NCI-H2081 (cell line): ENCODE measurements at regions not wholly inside any gene's neighbourhood (a gene's known extent, or its start where the extent isn't known, plus 50 kb on each side); places are given as distances from the start of the nearest gene placed in this dataset.
"Not testable (repeated sequence)": the region's sequence is repeated elsewhere in the genome, so short reads cannot be mapped to it uniquely, and the experiment has no call there.

Source experiments
- DNase-seq, 2 experiments: peaks; one replicate each; lab custom pipeline; 2025; lab: John Stamatoyannopoulos, UW

DNA sequence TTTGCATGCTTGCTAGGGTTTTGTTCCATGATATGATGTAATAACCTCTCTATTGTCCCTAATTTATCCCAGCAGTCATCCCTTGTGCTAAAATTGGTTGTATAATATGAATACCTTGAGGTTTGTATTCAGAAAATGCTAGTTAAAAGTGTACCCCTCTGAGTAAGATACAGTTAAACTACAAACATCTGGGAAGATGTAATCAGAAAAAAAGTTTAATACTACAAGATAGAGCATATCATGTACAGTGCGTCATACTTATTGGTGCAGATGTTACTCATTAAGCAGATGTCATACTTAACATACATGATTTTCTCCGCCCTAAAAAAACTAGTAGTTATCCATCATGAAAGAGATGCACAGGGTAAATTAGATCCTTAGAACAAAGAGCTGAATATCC lies 336.1 kb upstream of the KCND2 start:
- no peak for DNase-seq

DNA sequence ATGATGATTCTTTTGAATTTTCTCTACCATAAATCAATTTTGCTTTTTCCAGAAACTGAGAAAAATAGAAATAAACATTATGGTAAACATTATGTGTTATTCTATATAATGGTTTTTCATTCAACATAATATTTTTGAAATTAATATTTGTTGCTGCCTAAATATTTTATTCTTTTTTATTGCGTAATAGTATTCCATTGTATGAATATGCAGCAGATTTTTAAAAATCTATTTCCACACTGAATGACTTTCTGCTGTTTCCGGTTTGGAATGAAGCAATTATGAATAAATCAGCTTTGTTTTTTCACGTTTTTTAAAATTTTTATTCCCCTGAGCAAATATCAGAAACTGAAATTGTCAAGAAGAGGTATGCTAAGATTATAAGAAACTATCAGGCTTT lies 335.2 kb upstream of the KCND2 start:
- DNase-seq, result no peak

DNA sequence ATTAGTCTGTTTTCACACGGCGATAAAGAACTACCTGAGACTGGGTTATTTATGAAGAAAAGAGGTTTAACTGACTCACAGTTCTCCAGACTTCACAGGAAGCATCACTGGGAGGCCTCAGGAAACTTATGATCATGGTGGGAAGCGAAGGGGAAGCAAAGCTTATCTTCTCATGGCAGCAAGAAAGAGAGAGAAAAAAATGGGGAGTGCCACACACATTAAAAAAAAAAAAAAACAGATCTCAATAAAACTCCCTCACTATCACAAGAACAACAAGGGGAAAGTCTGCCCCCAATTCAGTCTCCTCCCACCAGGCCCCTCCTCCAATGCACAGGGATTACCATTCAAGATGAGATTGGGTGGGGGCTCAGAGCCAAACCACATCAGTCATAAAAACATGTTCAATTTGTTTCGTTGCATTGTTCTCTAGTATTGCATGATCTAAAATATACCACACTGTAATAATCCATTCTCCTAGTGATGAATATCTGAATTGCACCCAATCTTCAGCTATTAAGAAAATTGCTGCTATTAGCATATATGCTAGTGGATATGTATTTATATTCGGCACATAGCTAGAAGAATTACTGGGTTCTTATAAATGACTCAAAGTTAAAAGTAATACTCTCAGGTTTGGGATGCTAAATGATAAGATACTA lies 328.9 kb upstream of the KCND2 start:
- DNase-seq, result no peak

DNA sequence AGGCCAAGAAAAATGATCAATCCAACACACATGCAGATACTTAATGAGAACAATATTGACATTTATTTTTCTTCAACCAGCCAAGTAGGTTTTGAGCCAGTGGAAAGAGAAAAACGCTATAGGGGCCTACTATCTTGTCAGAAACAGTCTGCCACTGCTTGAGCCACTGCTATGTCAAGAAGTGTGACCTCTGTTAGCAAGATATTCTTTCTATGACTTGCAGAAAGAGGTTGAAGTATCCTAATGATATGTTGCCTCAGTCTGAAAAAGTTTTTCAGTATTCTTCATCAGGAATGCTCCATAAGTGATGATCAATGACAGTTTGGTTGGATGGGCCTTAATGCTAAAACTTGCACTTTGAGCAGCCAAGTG lies 328.4 kb upstream of the KCND2 start:
- DNase-seq, result no peak

DNA sequence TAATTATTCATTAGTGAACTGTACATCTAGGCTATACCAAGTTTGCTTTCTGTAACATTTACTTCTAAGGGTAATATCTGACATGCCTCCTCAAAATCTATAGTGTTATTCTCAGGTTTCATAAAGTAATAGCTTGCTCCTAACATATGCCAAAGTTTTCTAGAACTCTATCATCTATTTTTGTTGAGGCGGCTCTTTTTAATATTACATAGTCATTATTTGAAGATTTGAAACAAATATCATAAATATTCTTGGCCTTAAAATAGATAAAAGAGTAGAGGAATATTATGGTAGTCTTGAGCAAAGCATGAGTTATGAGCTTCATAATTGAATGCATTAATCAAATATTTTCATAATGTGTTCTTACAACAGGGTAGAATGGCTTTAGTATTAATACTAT lies 327.2 kb upstream of the KCND2 start:
- no peak for DNase-seq

DNA sequence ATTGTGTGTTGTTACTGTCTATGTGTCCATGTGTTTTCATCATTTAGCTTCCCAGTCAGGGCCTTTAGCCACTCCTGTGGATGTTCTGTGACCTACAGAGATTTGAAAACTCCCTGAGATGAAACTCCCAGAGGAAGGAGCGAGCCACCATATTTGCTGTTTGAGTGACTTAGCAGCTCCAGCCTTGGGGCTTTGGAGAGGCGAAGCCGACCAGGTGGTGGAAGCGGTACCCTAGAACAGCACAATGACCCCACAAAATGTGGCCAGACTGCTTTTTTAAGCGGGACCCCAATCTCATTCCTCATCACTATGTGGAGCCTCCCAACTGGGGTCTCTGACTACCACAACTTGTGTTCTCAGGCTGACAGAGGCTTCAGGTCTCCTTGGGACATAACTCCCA lies 323.9 kb upstream of the KCND2 start:
- no peak for DNase-seq

DNA sequence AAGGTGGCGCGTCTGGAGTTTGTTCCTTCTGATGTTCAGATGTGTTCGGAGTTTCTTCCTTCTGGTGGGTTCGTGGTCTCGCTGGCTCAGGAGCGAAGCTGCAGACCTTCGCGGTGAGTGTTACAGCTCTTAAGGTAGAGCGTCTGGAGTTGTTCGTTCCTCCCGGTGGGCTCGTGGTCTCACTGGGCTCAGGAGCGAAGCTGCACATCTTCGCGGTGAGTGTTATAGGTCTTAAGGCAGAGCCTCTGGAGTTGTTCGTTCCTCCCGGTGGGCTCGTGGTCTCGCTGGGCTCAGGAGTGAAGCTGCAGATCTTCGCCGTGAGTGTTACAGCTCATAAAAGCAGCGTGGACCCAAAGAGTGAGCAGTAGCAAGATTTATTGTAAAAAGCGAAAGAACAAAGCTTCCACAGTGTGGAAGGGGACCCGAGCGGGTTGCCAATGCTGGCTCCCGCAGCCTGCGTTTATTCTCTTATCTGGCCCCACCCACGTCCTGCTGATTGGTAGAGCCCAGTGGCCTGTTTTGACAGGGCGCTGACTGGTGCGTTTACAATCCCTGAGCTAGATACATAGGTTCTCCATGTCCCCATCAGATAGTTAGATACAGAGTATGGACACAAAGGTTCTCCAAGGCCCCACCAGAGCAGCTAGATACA lies 322.5 kb upstream of the KCND2 start:
- DNase-seq, result not testable (repeated sequence)

DNA sequence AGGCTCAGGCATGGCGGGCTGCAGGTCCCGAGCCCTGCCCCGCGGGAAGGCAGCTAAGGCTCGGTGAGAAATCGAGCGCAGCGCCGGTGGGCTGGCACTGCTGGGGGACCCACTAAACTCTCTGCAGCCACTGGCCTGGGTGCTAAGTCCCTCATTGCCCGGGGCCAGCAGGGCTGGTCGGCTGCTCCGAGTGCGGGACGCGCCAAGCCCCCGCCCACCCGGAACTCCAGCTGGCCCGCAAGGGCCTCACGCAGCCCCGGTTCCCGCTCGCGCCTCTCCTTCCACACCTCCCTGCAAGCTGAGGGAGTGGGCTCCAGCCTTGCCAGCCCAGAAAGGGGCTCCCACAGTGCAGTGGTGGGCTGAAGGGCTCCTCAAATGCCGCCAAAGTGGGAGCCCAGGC lies 321.4 kb upstream of the KCND2 start:
- DNase-seq, result not testable (repeated sequence)

DNA sequence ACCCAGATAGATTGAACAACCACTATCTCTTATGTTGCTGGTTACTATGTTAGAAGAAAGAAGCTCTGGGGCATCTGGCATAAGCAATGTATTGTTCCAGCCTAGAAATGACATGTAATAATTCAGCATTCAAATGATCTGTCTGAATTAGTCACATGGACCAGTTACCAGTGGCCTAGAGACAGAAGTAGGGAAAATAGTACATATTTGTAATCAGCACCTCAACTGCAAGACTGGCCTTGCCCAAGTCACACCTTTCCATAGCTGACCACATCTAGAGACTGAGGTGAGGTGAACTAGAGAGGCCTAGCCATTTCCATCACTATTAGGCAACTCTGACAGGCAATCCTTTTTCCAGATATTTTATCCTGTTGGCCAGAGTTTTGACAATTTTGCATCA lies 315.6 kb upstream of the KCND2 start:
- no peak for DNase-seq

DNA sequence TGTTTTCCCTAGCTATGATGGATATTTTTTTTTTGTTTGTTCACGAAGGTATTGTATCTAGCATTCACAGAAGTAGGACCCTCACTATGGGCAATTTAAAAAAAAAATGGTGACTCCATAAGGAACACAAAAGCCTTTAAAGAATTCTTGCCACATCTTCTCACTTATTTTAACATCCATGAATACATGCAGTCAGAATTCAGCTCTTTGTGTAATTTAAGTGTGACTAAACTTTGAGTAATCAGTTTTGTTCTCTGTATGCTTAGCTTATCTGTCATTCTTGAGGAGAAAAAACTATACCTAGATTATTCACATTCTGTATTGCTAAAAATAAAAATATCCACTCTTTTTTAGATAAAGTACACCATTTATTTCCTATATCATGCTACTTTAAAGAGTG lies 313.2 kb upstream of the KCND2 start:
- no peak for DNase-seq

DNA sequence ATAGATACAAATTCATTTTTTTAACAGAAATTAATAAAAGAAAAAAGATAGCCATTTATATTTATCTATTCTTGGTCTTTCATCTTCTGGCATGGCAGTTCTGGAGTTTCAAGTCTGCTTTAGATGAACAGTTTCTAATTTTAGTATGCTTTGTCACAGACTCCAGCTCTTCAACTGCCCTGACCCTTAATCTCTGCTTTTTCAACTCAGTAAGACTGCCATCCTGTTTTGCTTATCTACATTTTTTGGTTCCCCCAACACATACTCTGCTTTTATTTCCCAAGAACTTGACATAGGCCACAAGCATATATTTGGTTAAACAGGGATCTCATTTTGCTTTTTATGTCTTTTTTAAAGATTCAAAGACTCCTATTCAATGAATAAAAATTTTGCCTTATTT lies 309.3 kb upstream of the KCND2 start:
- no peak for DNase-seq

DNA sequence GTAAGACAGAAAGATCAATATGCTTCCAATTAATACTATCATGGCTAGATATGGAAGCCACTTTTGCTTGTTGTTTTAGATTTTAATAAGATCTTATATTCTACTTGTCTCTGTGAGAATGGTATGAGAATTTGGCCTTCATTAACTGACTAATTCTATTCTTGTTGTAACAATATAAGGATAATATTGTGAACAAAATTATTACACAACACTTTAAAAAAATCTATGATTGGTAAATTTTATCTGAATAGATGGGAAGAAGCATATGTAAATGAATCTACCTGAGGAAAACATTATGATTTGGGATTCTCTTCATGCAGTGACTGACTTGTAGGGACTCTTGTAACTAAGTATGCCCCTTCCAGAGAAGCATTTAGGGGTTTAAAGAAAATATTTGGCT lies 308.9 kb upstream of the KCND2 start:
- DNase-seq, result no peak

DNA sequence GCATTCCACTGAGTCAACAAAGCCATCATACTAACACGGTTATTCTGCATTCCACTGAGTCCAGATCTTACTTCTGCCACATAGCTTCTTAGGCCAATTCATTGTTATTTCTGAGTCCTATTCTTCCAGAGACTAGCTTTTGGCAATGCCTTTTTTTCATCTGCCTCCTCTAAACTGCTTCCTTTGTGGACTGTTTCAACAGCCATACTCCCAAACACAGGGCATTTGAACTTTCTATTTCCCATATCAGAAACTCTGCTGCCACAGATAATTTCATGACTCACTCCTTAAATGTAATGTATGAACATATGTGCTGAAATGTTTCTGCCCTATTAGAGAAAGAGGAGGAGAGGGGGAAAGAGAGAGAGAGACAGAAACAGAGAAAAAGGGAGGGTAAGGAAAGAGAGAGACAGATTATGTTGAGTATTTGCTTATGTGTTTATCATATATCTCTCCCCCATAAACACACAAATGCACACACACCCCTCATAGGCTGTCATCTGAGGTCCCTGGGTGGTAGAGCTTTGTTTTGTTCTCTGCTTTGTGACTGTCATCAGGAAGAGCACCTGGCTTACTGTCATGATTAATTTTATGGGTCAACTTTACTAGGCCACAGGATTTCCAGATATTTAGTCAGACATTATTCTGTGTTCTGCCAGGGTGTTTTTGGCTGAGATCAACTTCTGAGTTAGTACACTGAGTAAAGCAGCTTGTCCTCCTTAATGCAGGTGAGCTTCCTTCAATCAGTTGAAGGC lies 308.0 kb upstream of the KCND2 start:
- no peak for DNase-seq

DNA sequence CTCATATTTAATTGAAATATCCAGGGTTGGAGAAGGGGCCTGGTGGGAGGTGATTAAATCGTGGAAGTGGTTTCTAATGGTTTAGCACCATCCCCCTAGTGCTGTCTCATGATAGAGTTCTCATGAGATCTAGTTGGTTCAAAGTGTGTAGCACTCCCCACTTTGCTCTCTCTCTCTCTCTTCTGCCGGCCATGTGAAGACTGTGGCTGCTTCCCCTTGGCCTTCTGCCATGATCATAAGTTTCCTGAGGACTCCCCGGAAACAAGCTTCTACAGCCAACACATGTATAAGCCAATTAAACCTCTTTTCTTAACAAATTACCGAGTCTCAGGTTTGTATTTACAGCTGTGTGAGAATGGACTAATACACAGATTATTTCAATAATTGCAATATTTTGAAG lies 305.8 kb upstream of the KCND2 start:
- DNase-seq, result no peak

DNA sequence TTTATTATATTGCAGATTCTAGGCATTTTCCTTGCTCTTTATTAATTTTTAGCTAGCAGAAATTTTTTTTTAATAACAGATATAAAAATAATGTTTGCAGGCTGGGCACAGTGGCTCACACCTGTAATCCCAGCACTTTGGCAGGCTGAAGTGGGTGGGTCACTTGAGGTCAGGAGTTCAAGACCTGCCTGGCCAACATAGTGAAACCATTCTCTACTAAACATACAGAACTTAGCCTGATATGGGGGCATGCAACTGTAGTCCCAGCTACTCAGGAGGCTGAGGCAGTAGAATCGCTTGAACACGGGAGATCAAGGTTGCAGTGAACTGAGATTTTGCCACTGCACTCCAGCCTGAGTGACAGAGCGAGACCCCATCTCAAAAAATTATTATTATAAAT lies 304.6 kb upstream of the KCND2 start:
- not testable (repeated sequence) for DNase-seq

DNA sequence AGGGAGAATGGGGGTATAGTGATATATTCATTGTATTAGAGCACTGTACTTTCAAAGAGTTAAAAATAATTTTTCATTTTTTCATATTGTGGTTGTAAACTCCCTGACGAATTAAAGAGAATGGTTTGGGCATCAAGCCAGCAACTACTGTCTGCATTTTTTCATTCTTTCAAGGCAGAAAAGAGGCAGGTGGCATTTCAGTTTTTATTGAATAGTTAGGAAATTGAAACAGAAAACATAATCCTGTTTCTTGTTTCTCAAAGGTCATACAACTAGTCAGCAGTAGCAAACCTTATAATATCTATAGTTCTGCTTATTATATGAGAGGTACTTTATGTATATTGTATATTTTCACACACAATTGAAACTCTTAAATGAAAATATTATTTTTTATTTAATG lies 303.9 kb upstream of the KCND2 start:
- DNase-seq, result no peak

DNA sequence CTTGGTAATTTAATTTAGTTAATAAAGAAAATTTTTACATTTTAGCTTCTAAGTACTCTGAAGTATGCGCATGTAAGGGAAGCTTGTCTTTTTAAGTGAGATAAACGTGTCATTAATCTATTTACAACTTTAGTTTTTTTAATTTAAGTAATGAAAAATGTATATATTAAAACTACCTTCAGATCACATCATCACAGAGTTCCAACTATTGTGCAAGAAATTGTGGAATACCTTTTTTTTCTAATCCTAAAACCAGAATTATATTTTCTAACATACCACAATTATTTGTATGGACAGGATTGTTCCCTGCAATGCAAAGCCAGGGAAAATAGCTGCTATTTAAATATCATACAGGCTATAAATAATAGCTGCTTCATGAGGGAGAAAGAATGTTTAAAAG lies 303.2 kb upstream of the KCND2 start:
- no peak for DNase-seq

DNA sequence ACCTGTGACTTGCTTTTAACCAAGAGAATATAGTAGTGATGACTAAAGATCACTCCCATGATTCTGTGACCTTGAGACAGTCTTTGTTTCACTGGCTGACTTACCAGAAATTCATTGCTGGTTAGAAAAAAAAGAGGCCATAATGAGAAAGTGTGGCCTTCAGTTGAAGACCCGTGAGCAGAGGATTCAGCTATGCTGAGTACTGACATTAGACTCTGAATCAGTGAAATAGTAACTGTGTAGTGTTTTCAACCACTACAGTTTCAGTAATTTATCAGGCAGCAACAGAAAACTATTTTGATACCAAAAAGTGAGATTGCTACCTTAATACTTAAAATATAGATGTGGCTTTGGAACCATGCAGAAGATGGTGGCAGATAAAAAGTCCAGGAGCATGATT lies 298.0 kb upstream of the KCND2 start:
- DNase-seq, result no peak

DNA sequence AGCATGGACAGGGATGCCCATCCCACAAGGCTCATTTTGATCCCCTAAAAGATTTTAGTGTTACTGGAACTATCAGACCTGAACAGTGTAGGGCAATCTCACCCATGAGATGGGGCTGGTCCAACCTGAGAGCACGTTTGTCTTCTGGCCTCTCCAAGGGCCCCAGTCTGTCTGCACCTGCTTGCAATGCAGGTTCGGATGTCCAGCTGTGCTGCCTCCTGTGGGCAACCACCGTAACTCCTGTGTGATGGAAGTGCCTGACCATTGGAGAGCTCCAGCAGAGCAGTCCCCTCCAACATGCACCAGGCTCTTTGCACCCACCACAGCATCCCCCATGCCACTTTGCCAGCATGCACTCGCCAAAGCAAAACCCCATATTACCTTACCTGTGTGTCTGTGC lies 290.1 kb upstream of the KCND2 start:
- DNase-seq, result no peak

DNA sequence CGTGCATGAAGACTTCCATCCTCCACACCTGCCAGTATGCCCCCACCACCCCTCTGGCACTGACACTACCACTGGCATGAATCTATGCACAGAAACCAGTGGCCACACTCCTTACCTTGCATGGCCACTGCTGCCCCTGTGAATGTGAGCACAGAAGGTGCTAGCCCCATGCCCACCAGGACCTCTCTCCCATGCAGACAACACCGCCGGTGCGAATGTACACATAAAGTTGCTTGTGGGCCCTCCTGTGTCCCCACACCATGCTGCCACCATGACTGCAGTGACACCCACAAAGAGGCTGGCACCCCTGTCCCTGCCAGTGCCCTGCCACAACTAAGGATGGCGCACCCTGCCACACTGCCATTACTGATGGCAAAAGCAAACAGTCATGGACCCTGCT lies 289.5 kb upstream of the KCND2 start:
- DNase-seq, result no peak

DNA sequence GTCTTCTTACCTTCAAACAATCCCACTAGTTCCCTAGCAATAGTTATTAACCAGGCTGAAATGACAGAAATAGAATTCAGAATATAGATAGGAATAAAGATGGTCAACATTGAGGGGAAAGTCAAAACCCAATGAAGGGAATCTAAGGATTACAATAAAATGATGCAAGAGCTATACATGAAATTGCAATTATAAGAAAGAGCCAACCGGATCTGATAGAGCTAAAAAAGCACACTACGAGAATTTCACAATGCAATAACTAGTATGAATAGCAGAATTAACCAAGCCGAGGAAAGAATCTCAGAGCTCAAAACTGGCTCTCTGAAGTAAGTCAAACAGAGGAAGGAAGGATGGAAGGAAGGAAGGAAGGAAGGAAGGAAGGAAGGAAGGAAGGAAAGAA lies 288.7 kb upstream of the KCND2 start:
- no peak for DNase-seq

DNA sequence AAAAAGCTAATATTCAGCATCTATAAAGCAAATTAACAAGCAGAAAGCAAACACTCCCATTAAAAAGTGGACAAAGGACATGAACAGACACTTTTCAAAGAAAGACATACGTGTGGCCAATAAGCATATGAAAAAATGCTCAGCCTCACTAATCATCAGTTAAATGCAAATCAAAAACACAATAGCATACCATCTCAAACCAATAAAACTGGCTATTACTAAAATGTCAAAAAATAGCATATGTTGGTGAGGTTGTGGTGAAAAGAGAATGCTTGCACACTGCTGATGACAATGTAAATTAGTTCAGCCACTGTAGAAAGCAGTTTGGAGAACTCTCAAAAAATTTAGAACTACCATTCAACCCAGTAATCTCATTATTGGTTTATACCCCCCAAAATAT lies 284.6 kb upstream of the KCND2 start:
- no peak for DNase-seq

DNA sequence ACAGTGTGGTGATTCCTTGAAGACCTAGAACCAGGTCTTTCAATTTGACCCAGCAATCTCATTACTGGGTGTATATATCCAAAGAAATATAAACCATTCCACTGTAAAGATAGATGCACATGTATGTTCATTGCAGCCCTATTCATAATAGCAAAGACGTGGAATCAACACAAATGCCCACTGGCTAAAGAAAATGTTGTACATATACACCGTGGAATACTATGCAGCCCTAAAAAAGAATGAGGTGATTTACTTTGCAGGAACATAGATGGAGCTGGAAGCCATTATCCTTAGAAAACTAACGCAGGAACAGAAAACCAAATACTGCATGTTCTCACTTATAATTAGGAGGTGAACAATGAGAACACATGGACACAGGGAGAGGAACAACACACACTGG lies 278.0 kb upstream of the KCND2 start:
- DNase-seq, result no peak

DNA sequence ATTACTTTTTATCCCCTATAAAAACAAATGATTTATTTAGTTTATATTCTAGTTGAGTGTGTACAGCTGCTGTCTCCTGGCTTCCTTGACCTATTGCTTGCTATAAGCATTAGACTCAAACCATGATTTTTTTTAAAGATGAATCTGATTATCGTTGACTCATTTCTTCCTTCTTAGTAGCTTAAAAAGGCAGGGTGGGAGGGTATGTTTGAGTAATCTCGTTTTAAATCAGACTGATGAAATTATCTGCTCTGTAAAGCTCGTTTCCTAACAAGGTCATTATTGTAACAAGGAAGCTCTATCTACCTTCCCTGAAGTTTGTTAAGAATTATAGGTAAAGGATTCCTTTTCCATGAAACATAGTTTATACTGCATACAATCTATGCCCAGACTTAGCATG lies 276.3 kb upstream of the KCND2 start:
- DNase-seq, result no peak
